HG03196 (cell line): ENCODE measurements at regions not wholly inside any gene's neighbourhood (a gene's known extent, or its start where the extent isn't known, plus 50 kb on each side); places are given as distances from the start of the nearest gene placed in this dataset.
"Not testable (repeated sequence)": the region's sequence is repeated elsewhere in the genome, so short reads cannot be mapped to it uniquely, and the experiment has no call there.

Experiments
- ATAC-seq: cut with Tn5 transposase; IDR thresholded peaks from one replicate; pipeline ENCODE4 v1.9.1; 2021; ENCODE audit not compliant: unreplicated experiment

DNA sequence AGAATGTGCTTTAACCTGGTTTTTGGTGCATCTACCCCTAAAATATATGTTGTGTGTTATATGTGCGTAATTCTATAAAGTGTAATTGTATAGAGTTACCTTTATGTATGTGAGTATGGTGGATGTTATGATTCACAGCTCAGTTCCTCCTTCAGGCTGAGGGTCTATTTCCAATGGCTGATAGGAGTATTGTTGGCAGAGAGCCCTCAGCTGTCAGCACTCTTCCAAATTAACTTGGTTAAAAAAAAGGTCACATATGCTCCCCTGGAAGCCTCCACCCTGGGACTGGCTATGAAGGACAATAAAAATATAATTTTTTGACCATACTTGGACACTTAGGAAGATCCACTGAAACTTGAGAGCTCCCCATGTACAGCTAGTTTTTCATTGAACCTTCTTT is 250.4 kb upstream of the CDH12 start:
- no peak for ATAC-seq

DNA sequence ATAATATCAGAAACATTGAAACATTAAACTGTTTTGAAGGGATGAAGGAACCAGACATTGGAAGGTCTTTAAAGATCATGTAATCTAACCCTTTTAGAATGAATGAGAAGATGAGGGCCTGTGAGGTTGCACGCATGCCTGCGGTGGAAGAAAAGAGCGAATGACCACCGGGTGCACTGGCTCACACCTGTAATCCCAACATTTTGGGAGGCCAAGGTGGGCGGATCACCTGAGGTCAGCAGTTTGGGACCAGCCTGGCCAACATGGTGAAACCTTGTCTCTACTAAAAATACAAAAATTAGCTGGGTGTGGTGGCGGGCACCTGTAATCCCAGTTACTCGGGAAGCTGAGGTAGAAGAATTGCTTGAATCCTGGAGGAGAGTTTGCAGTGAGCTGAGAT is 242.3 kb upstream of the CDH12 start:
- not testable (repeated sequence) for ATAC-seq

DNA sequence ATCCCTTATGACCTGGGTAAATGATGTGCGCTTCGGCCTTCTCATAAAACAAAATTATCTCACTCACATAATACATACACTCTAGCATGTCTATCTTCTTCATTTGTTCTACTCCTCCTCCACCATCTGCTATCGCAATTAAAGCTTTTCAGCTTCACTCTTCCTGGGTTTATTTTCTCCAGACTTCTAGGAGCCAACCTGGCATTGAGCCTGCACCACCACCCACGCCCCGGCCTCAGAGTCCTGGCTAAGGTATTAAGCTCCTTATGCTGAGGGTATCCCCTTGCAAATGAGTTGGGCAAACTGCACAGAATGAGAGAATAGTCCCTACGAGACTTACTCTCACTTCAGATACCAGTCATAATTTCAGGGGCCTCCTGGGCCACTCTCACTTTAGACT is 236.1 kb upstream of the CDH12 start:
- ATAC-seq = no peak

DNA sequence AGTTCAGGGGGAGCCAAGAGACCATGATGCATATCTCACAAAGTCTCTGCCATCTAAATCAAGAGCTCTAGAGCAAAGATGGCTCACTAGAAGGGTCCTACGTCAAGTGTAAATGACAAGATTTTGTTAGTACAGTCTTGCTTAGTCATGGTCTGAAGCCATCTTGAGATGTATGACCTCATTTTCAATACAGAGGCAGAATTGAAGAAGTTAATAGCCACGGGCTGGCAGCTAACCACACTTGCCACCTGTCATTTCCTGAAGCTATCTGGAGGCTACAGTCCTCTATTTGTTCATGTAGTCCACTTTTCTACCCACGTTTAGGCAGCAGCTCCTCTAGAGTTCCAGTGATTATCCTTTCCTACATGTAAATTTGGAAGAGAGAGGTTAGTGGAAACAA is 231.7 kb upstream of the CDH12 start:
- no peak for ATAC-seq

DNA sequence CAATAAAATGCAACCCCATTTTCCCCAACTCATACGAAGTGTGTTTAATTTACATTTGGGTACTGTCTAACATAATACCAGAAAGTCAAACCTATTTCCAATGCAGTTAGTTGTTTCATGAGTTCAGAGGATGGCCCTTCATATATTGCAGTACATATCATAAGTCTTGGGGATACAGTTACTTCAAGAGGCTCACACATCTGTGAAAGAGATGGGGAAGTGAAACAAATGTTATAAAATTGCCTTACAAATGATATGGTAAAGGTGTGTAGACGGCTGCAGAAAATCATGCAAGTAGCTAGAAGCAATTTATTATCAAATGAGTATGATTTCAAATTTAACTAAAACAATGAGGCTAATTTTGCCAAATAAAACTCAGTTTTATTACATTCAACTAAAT is 219.0 kb upstream of the CDH12 start:
- no peak for ATAC-seq

DNA sequence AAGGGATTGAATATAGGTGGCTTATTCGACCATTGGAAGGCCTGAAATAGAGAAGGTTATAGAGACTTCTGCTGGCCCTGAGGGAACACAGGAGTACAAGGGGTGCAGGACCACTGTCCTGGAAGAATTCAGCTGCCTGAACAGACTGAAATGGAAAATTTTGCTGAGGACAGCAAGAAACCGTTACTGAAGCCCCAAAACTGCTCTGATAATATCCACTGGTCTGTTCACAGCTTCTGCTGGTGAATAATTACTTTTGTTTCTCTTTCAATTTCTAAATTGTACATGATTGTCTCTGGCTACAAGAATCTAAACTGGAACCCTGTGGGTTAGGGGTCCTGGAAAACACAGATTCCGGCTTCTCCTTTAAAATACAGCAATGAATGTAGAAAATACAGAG is 218.5 kb upstream of the CDH12 start:
- ATAC-seq = no peak

DNA sequence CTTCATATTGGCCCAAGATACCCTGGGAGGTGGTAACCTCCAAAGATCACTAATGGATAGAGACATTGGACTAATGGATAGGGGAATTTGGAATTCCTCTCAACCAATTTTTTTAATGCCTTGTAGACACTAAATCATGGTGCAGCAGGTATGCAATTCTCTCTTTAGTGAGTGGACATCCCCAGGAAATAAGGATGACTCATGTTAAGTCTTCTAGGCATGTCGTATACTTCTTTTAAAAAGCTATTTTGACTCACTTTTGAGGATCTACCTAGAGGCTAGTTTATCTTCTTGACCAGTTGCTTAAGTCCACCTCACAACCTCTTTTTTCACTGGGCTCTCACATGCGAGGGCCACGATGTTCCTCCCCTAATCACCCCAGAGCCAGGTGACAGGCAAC is 211.6 kb upstream of the CDH12 start:
- no peak for ATAC-seq

DNA sequence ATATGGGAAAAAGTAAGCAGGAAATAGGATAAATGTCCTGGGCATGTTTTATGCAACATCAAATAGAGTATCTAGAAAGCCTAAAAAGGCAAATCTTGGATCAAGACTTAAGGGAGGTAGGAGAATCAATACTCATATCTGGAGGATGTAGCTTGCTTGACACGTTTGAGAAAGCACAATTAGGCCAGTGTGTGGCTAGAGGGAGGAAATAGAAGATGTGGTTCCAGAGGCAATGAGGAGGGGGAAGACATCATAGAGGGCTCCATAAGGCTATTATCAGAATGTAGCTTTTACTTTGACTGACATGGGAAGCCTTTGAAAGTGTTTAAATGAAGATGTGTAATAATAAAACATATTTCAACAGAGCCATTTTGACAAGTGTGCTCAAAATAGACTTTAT is 200.7 kb upstream of the CDH12 start:
- ATAC-seq = no peak

DNA sequence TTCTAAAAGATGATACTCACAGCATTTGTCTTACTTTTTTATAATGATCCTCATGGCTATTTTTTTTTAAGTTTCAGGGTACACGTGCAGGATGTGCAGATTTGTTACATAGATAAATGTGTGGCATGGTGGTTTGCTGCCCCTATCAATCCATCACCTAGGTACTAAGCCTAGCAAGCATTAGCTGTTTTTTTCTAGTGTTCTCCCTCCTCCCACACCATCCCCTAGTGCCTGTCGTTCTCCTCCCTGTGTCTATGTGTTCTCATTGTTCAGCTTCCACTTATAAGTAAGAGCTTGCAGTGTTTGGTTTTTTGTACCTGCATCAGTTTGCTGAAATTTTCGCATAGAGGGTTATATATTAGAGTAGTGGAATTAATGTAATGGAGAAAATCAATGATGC is 189.1 kb upstream of the CDH12 start:
- ATAC-seq = no peak

DNA sequence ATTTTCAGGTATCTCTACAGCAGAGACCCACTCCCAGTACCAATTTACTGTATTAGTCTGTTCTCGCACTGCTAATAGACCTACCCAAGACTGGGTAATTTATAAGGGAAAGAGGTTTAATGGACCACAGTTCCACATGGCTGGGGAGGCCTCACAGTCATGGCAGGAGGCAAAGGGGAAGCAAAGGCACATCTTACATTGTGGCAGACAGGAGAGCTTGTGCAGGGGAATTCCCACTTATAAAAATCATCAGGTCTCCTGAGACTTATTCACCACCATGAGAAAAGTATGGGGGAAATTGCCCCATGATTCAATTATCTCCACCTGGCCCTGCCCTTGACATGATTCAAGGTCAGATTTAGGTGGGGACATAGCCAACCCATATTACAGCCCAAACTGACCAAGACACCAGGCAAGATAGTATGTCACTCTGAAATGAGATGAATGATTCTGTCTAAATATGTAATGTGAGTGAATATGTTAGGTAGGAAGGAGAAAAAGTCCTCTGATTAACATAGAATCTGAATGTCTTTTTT is 182.5 kb upstream of the CDH12 start:
- no peak for ATAC-seq

DNA sequence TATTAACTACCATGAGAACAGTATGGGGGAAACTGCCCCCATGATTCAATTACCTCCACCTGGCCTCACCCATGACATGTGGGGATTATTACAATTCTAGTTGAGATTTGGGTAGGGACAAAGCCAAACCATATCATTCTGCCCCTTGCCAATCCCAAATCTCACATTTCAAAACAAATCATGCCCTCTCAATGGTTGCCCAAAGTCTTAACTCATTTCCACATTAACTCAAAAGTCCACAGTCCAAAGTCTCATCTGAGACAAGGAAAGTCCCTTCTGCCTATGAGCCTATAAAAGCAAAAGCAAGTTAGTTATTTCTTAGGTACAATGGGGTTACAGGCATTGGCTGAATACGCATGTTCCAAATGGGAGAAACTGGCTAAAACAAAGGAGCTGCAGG is 180.7 kb upstream of the CDH12 start:
- no peak for ATAC-seq

DNA sequence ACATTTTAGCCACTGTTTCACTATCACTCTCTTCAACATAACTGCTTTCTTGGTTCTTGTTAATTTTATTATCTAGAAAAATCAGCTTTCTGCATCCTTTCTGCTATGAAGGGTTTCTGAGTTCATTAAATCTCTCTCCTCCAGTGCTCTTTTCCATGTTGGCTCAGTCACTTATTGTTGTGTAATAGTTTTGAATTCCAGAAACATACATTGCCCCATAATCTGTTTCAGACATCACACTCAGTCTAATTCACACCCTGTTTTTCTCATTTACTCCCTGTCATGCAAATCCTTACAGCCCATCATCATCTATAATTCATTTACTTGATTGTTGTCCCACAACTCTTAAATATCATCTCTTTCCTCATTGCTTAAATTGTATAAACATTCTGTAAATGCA is 176.1 kb upstream of the CDH12 start:
- ATAC-seq = no peak

DNA sequence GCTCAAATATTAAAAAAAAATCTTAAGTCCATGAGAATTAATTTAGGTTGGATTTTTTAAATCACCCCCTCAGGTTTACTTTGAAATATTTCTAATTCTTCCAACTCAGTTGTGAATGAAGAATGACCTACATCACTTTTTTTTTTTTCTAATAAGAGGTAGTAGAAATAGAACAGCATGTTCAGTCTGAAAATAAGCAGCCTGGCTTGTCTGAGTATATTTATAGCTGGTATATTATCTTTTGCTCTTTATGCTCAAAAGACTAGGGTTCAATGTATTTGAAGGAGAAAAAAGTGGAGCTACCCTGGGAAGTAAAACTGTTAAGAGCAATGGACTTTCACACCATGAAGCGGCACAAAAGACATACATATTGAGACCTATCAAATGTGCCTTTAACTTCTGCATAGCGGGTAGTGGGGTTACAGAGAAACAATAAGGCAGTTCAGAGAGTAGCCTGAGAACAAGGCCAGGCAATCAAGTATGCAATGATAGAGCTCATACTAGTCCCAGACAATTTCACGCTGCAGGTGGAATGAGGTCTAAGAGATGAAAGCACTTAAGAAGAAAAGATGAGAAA is 175.4 kb upstream of the CDH12 start:
- no peak for ATAC-seq

DNA sequence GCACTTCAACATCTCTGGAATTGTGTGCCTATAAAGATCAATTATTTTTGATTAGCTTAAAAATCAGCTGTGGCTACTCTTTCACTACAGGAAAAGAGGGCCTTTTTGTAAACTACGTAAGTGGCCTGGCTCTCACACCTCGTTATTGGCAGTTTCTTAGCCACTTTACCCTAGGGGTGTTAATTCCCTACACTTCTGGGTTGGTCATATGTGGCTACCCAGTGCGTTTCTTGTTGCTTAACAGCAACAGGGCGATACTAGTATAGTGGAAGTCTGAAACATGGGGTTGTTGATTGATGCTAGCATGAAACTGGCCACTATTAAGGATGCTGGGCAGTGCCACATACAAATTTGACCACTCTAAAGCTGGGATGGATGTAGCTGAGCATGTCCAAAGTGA is 174.7 kb upstream of the CDH12 start:
- ATAC-seq = no peak

DNA sequence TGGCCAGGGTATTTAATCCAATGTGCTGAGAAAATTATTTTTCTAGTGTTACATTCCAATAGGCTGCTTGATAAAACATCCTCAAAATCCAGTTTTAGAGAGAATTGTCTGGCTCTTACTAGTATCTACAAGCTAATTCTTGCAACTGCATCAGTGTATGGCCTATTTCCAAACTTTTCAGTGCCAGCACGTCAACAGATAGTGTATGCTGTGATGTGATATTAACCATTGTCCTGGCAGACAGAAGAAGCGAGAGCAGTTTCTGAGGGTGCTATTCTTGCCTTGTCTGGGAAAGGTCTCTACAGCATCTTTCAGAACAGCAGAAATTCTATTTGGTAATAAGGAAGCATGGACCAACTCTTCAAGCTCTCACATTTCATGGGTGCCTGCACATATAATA is 174.2 kb upstream of the CDH12 start:
- no peak for ATAC-seq

DNA sequence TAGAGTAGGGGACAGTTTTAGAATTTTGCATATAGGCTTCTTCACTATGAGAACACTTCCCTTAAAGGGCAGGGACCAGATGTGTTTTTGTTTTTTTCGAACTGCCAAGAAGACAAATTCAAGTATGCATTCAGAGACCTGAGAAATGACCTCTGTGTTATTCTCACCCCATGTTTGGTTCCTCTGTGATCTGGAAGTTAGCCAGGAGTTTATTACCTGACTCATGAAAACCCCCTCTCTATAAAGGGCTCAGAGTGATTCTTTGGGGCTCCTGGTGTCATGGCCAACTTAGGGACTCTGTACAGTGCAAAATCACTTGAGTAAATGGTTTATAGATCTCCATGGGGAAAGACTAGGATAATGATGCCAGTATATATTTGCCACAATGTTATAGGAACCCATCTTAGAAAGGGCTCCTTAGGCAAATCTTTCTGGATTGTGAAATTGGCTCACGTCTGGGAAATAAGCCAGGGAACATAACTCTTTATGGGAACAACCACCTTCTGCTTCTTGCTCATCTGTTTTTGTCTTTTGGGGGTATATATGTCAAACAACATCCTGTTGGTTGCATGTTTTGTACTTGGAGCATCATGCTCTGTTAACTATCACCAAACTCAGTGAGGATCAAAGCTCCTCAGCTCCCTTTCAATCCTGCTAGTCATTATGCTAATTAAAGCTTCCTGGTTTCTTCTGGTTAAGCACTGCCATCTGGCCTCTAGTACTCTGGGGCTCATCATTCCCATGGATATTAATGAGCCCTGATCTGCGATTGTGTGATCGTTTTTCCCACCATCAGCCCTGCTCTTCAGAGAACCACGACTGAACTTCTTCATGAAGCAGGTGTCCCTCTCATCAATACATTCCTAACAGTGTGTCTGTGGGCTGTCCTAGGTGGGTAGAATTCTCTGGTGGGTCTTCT is 173.4 kb upstream of the CDH12 start:
- ATAC-seq = no peak

DNA sequence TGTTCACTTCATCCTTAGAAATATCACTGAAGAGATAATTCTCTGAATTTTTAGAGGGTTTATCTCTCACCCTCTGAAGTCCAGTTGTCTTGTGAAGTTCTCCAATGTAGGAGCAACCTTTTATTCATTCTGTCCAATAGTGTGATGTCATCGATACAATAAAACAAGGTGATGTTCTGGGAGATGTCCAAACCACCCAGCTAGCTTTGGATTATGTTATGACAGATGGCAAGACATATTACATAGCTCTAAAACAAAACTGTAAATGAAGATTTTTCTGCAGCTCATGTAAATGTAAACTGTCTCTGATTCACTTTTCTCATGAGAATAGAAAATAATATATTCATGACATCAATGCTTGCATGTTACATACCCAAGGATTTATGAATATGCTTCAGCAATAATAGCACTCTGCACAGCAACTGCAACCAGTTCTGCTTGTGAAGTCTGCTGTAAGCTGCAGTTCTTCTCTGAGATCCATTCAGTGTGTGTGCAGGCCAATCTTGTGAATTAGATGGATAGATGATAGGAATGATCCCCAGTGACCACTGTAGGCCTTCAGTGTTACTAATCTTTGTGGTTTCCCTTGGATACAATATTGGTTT is 172.6 kb upstream of the CDH12 start:
- ATAC-seq = no peak

DNA sequence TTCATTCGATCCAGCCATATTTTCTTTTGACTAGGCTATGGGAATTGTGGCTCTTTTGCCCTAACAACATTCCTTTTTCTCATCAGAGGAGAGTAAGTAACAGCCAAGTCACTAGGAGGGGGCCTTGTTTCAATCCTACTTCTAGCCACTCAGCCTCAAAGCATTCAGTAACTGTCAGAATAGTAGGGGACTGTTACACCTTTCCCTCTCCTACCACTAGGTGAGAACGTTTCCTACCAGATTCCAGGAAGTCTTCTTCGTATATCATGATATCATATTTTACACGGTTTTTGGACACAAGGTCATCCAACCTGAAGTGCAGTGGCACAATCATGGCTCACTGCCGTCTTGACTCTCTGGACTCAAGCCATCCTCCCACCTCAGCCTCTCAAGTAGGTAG is 171.3 kb upstream of the CDH12 start:
- no peak for ATAC-seq

DNA sequence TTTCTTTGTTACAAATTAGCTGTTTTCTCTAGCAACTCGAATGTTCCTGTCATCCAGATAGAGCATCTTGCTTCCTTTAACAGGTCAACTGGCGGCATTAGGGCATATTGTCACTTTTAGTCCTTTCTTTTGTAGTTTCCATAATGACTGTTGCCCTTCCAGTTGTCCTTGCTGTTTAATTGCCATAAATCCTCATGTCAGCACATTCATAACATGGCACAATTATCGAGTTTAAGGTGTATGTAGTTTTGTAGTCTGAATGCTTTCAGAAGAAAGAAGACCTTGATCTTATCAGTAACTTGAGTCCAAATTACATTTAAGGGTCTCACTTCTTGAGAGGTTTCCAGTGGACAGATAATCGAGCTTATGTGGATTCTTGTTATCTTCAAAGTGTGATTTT is 161.7 kb upstream of the CDH12 start:
- no peak for ATAC-seq

DNA sequence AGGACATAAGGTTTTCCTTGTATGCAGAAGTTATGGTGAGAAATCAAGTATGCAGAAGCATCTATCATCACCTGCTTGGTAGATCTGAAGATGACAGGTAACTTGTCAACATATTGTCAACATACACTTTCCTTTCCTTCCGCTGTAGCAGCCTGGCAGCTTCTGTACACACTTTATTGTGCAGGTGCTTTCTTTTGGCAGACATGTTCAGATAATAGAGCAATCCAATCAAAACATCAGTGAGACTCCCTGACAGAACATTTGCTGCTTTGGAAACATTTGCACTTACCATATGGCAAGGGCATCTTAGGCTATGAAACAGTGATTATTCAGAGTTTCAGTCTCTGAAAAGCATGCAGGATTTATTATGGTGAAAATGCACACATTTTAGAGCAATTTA is 161.1 kb upstream of the CDH12 start:
- no peak for ATAC-seq

DNA sequence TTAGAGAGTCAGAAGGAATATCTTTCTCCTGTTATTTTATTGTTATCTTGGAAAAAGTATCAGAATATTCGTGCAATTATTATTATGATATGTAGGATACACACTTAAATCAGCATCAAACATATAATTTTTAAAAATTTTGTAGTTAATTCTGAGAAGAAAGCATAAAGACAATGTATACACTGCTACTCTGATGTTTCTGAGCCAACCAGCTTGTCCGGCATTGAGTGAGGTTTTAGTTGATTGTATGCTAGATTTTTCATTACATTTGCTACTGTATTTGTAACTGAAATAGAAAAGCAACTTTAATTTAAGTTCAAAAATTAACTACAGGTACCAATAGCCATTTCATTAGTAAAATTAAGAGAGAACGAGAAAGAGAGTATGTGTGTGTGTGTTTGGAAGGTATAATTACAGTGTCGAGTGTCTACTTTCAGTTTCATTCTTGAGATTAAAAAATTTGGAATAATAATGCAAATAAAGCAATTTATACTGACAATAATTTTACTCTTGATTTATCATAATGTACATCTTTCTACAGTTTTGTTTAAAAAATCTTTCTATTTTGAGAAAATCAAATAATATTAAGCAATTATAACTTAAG is 160.4 kb upstream of the CDH12 start:
- no peak for ATAC-seq

DNA sequence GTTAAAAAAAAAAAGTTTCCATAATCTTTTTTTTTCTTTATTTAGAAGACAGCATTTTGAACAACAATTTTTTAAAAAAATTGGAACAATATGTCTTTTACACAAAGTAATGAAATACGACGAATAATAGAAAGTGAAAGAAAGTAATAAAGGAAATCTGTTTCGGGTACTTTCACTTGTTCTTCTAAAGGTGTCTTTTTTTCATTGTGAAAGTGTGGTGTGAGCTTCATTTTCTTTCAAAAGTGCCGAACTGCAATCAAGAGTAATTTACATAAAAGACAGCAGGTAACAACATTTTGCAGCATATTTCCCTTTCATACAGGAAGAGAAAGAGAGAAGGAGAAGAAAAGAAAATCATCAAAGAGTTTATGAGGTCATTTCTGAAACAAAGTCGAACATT is 159.7 kb upstream of the CDH12 start:
- ATAC-seq = no peak
